ENCODE measurements at regions not wholly inside any gene's neighbourhood (a gene's known extent, or its start where the extent isn't known, plus 50 kb on each side); places are given as distances from the start of the nearest gene placed in this dataset.

- TF ChIP-seq POLR2AphosphoS5 (IDR thresholded peaks at IDR 0.05; ENCODE audit: borderline replicate concordance, low read depth, low read length) (no peak), EZH2 (IDR thresholded peaks at IDR 0.05) (no peak), FOXP2 (optimal IDR thresholded peaks at IDR 0.05; ENCODE audit: control extremely low read depth, extremely low read length, insufficient read depth) (no peak)
These were observed 87.3 kb downstream of the CHRD start for GRCh38 chr3:184467171-184467570.
